ENCODE measurements at regions not wholly inside any gene's neighbourhood (a gene's known extent, or its start where the extent isn't known, plus 50 kb on each side); places are given as distances from the start of the nearest gene placed in this dataset.

- TF ChIP-seq CTCF (IDR thresholded peaks at IDR 0.05): no peak
- no peak for TF ChIP-seq POLR2A (IDR thresholded peaks at IDR 0.05)
Measured at GRCh38 chr21:35473496-35473895, 424.4 kb upstream of the RUNX1 start.

Measured in thyroid gland (tissue), 4 donors.